ENCODE measurements at regions not wholly inside any gene's neighbourhood (a gene's known extent, or its start where the extent isn't known, plus 50 kb on each side); places are given as distances from the start of the nearest gene placed in this dataset.

- Mint-ChIP-seq H3K9me3 (peaks cover 15 to 25% of the 10 kb centered on the region in 2 experiments), H3K4me1 (peaks cover 9 to 12% of the 10 kb centered on the region in 2 experiments; a peak in 3 of 4 replicates), H3K4me3 (no peak overlapping the region), H3K27ac (no peak overlapping the region), H3K36me3 (ENCODE audit: insufficient read depth in 1 of 3, low read depth in 3 of 3) (peaks cover 0 to 13% (median 2%) of the 10 kb centered on the region in 3 experiments; a peak in 5 of 7 replicates), H3K27me3 (ENCODE audit: low read depth) (no peaks in the 10 kb centered on the region)
- no peak overlapping the region for H2BK15ac ChIP-seq (ENCODE audit: low read depth, low read length)
- H3K4ac ChIP-seq (ENCODE audit: low read depth, low read length) = no peak overlapping the region
- H3K23me2 ChIP-seq (ENCODE audit: insufficient read length, low read depth, low read length, poor library complexity, severe bottlenecking) = no peaks in the 10 kb centered on the region
- H4K8ac ChIP-seq (replicated peaks; ENCODE audit: insufficient read length, low read depth, low read length) = no peak overlapping the region
- no CpG with 5 or more reads among the region's 3 CpGs for WGBS (ENCODE audit: extremely low coverage, insufficient read length, low lambda C conversion rate)
- H3T11ph ChIP-seq (ENCODE audit: low read length) = no peak overlapping the region
- H3K14ac ChIP-seq (ENCODE audit: insufficient read depth, low read length) = no peak overlapping the region
- H3K27me3 ChIP-seq (ENCODE audit: insufficient read depth, low read length) = no peaks in the 10 kb centered on the region
- no peak overlapping the region for H3K23ac ChIP-seq (ENCODE audit: insufficient read length, low read depth, low read length)
- no peaks in the 10 kb centered on the region for H3K79me1 ChIP-seq (ENCODE audit: insufficient read depth, low read depth, low read length, poor library complexity, severe bottlenecking)
- no peak overlapping the region for H2AK5ac ChIP-seq (ENCODE audit: insufficient read length, low read length)
- no peak overlapping the region for H2BK120ac ChIP-seq (ENCODE audit: low read depth, low read length, poor library complexity, severe bottlenecking)
- peaks cover 5% of the 10 kb centered on the region for H3K9me3 ChIP-seq (ENCODE audit: control insufficient read depth, low read depth, low read length)
- DNase-seq = no peak
- H2BK20ac ChIP-seq (ENCODE audit: low read depth, low read length, poor library complexity, severe bottlenecking) = no peak overlapping the region
- H3K27ac ChIP-seq (ENCODE audit: insufficient read length, low read depth, low read length) = no peak overlapping the region
- H3K56ac ChIP-seq (ENCODE audit: insufficient read length, low read depth, low read length) = no peak overlapping the region
- no peak for TF ChIP-seq CTCF (conservative IDR thresholded peaks at IDR 0.05)
- H4K91ac ChIP-seq (ENCODE audit: insufficient read length, low read depth, low read length) = no peak overlapping the region
- no peak overlapping the region for H3K18ac ChIP-seq (ENCODE audit: insufficient read length, low read depth, low read length)
- no peaks in the 10 kb centered on the region for H4K20me1 ChIP-seq (ENCODE audit: control insufficient read depth, insufficient read depth, insufficient read length)
- no peak overlapping the region for H3K9ac ChIP-seq (ENCODE audit: extremely low read depth, insufficient read length, low read length)
- H3K4me2 ChIP-seq (ENCODE audit: insufficient read depth, insufficient read length, low read length) = no peak overlapping the region
- no peak overlapping the region for H2BK12ac ChIP-seq (ENCODE audit: insufficient read length, low read depth, low read length)
- no peak overlapping the region for H2BK5ac ChIP-seq (ENCODE audit: insufficient read length, low read length)
- no peaks in the 10 kb centered on the region for H3K4me1 ChIP-seq (ENCODE audit: insufficient read depth, low read length)
- H3K79me2 ChIP-seq (ENCODE audit: insufficient read depth, low read length) = no peaks in the 10 kb centered on the region
- no peak overlapping the region for H2AFZ ChIP-seq (ENCODE audit: low read length)
- H4K5ac ChIP-seq (ENCODE audit: insufficient read length, low read depth, low read length) = no peak overlapping the region
Observed at GRCh38 chr18:10231220-10231619, 223.2 kb upstream of the APCDD1 start.

All from H9 (cell line).